ENCODE measurements at regions not wholly inside any gene's neighbourhood (a gene's known extent, or its start where the extent isn't known, plus 50 kb on each side); places are given as distances from the start of the nearest gene placed in this dataset.

GRCh38 chr10:113239566-113240350 lies 289.7 kb downstream of the TCF7L2 start:
- no peak overlapping the region for H3K27ac ChIP-seq
- no peaks in the 10 kb centered on the region for H3K4me1 ChIP-seq
- no peak overlapping the region for H3K4me3 ChIP-seq
- WGBS, 2 donors, result 75 to 77% methylated on average over 7 of the region's 7 CpGs
- intact Hi-C loops (cut with DNase I; ENCODE audit: low total_unique reads), result no loop called here
- H3K9me3 ChIP-seq, result no peaks in the 10 kb centered on the region
- H3K27me3 ChIP-seq, result no peaks in the 10 kb centered on the region
- TF ChIP-seq CTCF (IDR thresholded peaks at IDR 0.05), result no peak
- no peak for TF ChIP-seq POLR2A (IDR thresholded peaks at IDR 0.05)
- DNase-seq, result no peak
- no peaks in the 10 kb centered on the region for H3K36me3 ChIP-seq (ENCODE audit: low read depth, missing control alignments)

- WGBS, 2 donors, result 78 to 100% methylated on average over 2 of the region's 2 CpGs
- intact Hi-C loops (cut with DNase I; ENCODE audit: low total_unique reads), result no loop called here
Observed at GRCh38 chr10:113240736-113241135, 290.7 kb downstream of the TCF7L2 start.

GRCh38 chr10:113241599-113242360 lies 291.7 kb downstream of the TCF7L2 start:
- TF ChIP-seq POLR2A (IDR thresholded peaks at IDR 0.05) (no peak), CTCF (IDR thresholded peaks at IDR 0.05) (no peak)

More at GRCh38 chr10:113240736-113241135, 290.7 kb downstream of the TCF7L2 start:
- DNase-seq, result no peak
- Histone ChIP-seq H3K27me3 (no peaks in the 10 kb centered on the region), H3K27ac (no peak overlapping the region), H3K36me3 (ENCODE audit: low read depth, missing control alignments) (no peaks in the 10 kb centered on the region), H3K9me3 (no peaks in the 10 kb centered on the region), H3K4me3 (no peak overlapping the region), H3K4me1 (no peaks in the 10 kb centered on the region)
- TF ChIP-seq POLR2A (IDR thresholded peaks at IDR 0.05) (no peak), CTCF (IDR thresholded peaks at IDR 0.05) (no peak)

GRCh38 chr10:113243311-113243710 lies 293.3 kb downstream of the TCF7L2 start:
- Histone ChIP-seq H3K36me3 (ENCODE audit: low read depth, missing control alignments) (no peaks in the 10 kb centered on the region), H3K9me3 (no peaks in the 10 kb centered on the region), H3K27ac (no peak overlapping the region), H3K27me3 (no peaks in the 10 kb centered on the region), H3K4me3 (no peak overlapping the region), H3K4me1 (no peaks in the 10 kb centered on the region)
- no peak for DNase-seq
- intact Hi-C loops (cut with DNase I; ENCODE audit: low total_unique reads), result no loop called here
- WGBS, 2 donors, result 81 to 89% methylated on average over 2 of the region's 2 CpGs
- TF ChIP-seq POLR2A (IDR thresholded peaks at IDR 0.05), result no peak
- no peak for TF ChIP-seq CTCF (IDR thresholded peaks at IDR 0.05)

More at GRCh38 chr10:113241599-113242360, 291.7 kb downstream of the TCF7L2 start:
- no peaks in the 10 kb centered on the region for H3K4me1 ChIP-seq
- no peaks in the 10 kb centered on the region for H3K9me3 ChIP-seq
- no peaks in the 10 kb centered on the region for H3K27me3 ChIP-seq
- WGBS, 2 donors, result 79 to 89% methylated on average over 7 of the region's 7 CpGs
- H3K36me3 ChIP-seq (ENCODE audit: low read depth, missing control alignments), result no peaks in the 10 kb centered on the region
- DNase-seq, result no peak
- H3K4me3 ChIP-seq, result no peak overlapping the region
- intact Hi-C loops (cut with DNase I; ENCODE audit: low total_unique reads), result no loop called here
- H3K27ac ChIP-seq, result no peak overlapping the region
